ENCODE measurements at regions not wholly inside any gene's neighbourhood (a gene's known extent, or its start where the extent isn't known, plus 50 kb on each side); places are given as distances from the start of the nearest gene placed in this dataset.

- intact Hi-C loops (cut with micrococcal nuclease), result no loop called here
- no peak for FAIRE-seq
- in situ Hi-C loops (cut with MboI), result no loop called here
- BruUV-seq (replicated peaks), result no TSS peak
- Histone ChIP-seq H2AFZ (ENCODE audit: low read depth, low read length) (no peak overlapping the region), H3K9me1 (ENCODE audit: control insufficient read depth, insufficient read depth, low read length) (no peaks in the 10 kb centered on the region), H3K9me3 (replicated peaks; ENCODE audit: control insufficient read depth, insufficient read depth, low read depth, low read length) (peaks cover 2% of the 10 kb centered on the region; the same call in 1 of the 2 replicates), H3K27ac (ENCODE audit: extremely low read depth, low read depth, low read length) (no peak overlapping the region), H3K36me3 (ENCODE audit: control insufficient read depth, insufficient read depth, low read length) (no peaks in the 10 kb centered on the region), H3K27me3 (ENCODE audit: control insufficient read depth in 2 of 2, insufficient read depth in 2 of 2, low read length in 2 of 2) (no peaks in the 10 kb centered on the region), H3K79me2 (ENCODE audit: control insufficient read depth, insufficient read depth, low read length) (no peaks in the 10 kb centered on the region), H3K4me1 (replicated peaks in 1 of 2; ENCODE audit: control insufficient read depth in 2 of 2, insufficient read depth in 2 of 2, low read length in 2 of 2) (no peaks in the 10 kb centered on the region), H3K4me2 (ENCODE audit: insufficient read depth, low read length) (no peak overlapping the region), H4K20me1 (replicated peaks; ENCODE audit: control insufficient read depth, insufficient read depth, low read length) (no peaks in the 10 kb centered on the region), H3K9ac (ENCODE audit: insufficient read depth in 1 of 2, low read depth in 2 of 2, low read length in 2 of 2) (no peak overlapping the region), H3K4me3 (no peak overlapping the region)
- CTCF ChIA-PET (ENCODE audit: low intra/inter-chr PET ratio), result no interaction called here
- TF ChIP-seq ZNF551 (CRISPR knock-in tag; IDR thresholded peaks at IDR 0.05) (no peak), NR0B1 (IDR thresholded peaks at IDR 0.05; ENCODE audit: partially characterized antibody) (no peak), BDP1 (IDR thresholded peaks at IDR 0.05; ENCODE audit: insufficient read depth, insufficient read length) (no peak), ZNF212 (CRISPR knock-in tag; IDR thresholded peaks at IDR 0.05) (0 out of 2 replicates have a peak, but pooled peaks have one; percentile 82), NONO (IDR thresholded peaks at IDR 0.05; ENCODE audit: low read depth in 2 of 2, low read length in 1 of 2) (peak in 1 of 2 experiments; percentile 16; a peak in 1 of 4 replicates), ETS2 (tag; IDR thresholded peaks at IDR 0.05; ENCODE audit: borderline replicate concordance, poor library complexity, severe bottlenecking) (no peak), FOXA3 (CRISPR knock-in tag; conservative IDR thresholded peaks at IDR 0.05 in 1 of 2, IDR thresholded peaks at IDR 0.05 in 1 of 2) (0 out of 4 replicates have a peak, but pooled peaks of 1 of the 2 experiments have one; percentile 22), PHF20 (IDR thresholded peaks at IDR 0.05; ENCODE audit: partially characterized antibody) (no peak), MTF1 (CRISPR knock-in tag; IDR thresholded peaks at IDR 0.05; ENCODE audit: borderline replicate concordance) (peak; percentile 18; the same call in 1 of the 2 replicates), ZNF311 (CRISPR knock-in tag; IDR thresholded peaks at IDR 0.05) (0 out of 2 replicates have a peak, but pooled peaks have one; percentile 19), KLF10 (CRISPR knock-in tag; IDR thresholded peaks at IDR 0.05) (0 out of 2 replicates have a peak, but pooled peaks have one; percentile 35), SRSF3 (IDR thresholded peaks at IDR 0.05; ENCODE audit: insufficient read depth, low read length) (no peak), THRA (IDR thresholded peaks at IDR 0.05) (no peak), ZNF24 (IDR thresholded peaks at IDR 0.05) (no peak), ZNF449 (CRISPR knock-in tag; IDR thresholded peaks at IDR 0.05) (0 out of 2 replicates have a peak, but pooled peaks have one; percentile 38), ZNF76 (CRISPR knock-in tag; IDR thresholded peaks at IDR 0.05; ENCODE audit: borderline replicate concordance) (no peak), STAT5A (IDR thresholded peaks at IDR 0.05; ENCODE audit: borderline replicate concordance, low read length) (no peak)
- 0% methylated on average over 3 of the region's 3 CpGs for WGBS (ENCODE audit: insufficient coverage, low coverage, missing lambda C conversion rate)
- POLR2A ChIA-PET, result no interaction called here
- ATAC-seq, result no peak
- DNase-seq (ENCODE audit: extremely low read depth in 1 of 4, low spot score in 3 of 4), result no peak
Observed at GRCh38 chr13:90910018-90910639, 437.4 kb upstream of the MIR17HG start.

Measured in K562 (cell line).